Neural progenitor cell (in vitro differentiated cells): ENCODE measurements at regions not wholly inside any gene's neighbourhood (a gene's known extent, or its start where the extent isn't known, plus 50 kb on each side); places are given as distances from the start of the nearest gene placed in this dataset.

Experiments
- DNase-seq: peaks from one replicate; pipeline ENCODE4 v3.0.0-alpha.2; 2016; ENCODE audit warnings: low spot score
- H2AFZ ChIP-seq: fragments of 200-600 bp; sonication (generic); replicated peaks from 2 replicates; pipeline ENCODE4 v1.6.1; 2016; ENCODE audit warnings: antibody characterized with exemption
- H3F3A ChIP-seq: fragments of 200-600 bp; sonication (generic); 2 replicates; pipeline ENCODE4 v1.6.1; 2016; ENCODE audit warnings: antibody characterized with exemption, low read depth
- H3K27ac ChIP-seq: fragments of 200-600 bp; sonication (generic); 2 replicates; pipeline ENCODE4 v1.5.1; 2016; ENCODE audit warnings: mild to moderate bottlenecking
- H3K27me3 ChIP-seq: fragments of 200-600 bp; sonication (generic); 2 replicates; pipeline ENCODE4 v1.6.1; 2016; ENCODE audit warnings: mild to moderate bottlenecking, moderate library complexity
- H3K36me3 ChIP-seq: fragments of 200-600 bp; sonication (generic); 2 replicates; pipeline ENCODE4 v1.5.1; 2016
- H3K4me1 ChIP-seq: fragments of 200-600 bp; sonication (generic); 2 replicates; pipeline ENCODE4 v1.6.1; 2016; ENCODE audit warnings: mixed run types
- H3K4me2 ChIP-seq: fragments of 200-600 bp; sonication (generic); 2 replicates; pipeline ENCODE4 v1.6.1; 2016
- H3K4me3 ChIP-seq: fragments of 200-600 bp; sonication (generic); 2 replicates; pipeline ENCODE4 v1.5.1; 2016
- H3K79me2 ChIP-seq: fragments of 200-600 bp; sonication (generic); 2 replicates; pipeline ENCODE4 v1.6.1; 2016; ENCODE audit warnings: low read depth
- H3K9ac ChIP-seq: fragments of 200-600 bp; sonication (generic); 2 replicates; pipeline ENCODE4 v1.6.1; 2016
- H3K9me3 ChIP-seq: fragments of 200-600 bp; sonication (generic); 2 replicates; pipeline ENCODE4 v1.5.1; 2016; ENCODE audit warnings: low read depth
- H4K20me1 ChIP-seq: fragments of 200-600 bp; sonication (generic); 2 replicates; pipeline ENCODE4 v1.6.1; 2016; ENCODE audit warnings: low read depth
- H3K27ac Mint-ChIP-seq: 3 replicates; pipeline ENCODE4 v1.8.0; 2021; ENCODE audit warnings: mixed read lengths
- H3K27me3 Mint-ChIP-seq: 2 replicates; pipeline ENCODE4 v1.8.0; 2022; ENCODE audit warnings: low read depth, mild to moderate bottlenecking, inconsistent platforms, moderate library complexity, mixed read lengths; ENCODE audit not compliant: insufficient read depth
- H3K36me3 Mint-ChIP-seq: 3 replicates; pipeline ENCODE4 v1.8.0; 2021; ENCODE audit warnings: mixed read lengths
- H3K4me1 Mint-ChIP-seq: 3 replicates; pipeline ENCODE4 v1.8.0; 2021; ENCODE audit warnings: mixed read lengths
- H3K4me3 Mint-ChIP-seq: 3 replicates; pipeline ENCODE4 v1.8.0; 2021; ENCODE audit warnings: mild to moderate bottlenecking, moderate library complexity, mixed read lengths
- H3K9me3 Mint-ChIP-seq: 3 replicates; pipeline ENCODE4 v1.8.0; 2020; ENCODE audit warnings: mixed read lengths
- EZH2 ChIP-seq: fragments of 200-600 bp; sonication (generic); IDR thresholded peaks from 2 replicates; pipeline ENCODE4 v1.6.1; 2017; ENCODE audit warnings: antibody characterized with exemption, mild to moderate bottlenecking, moderate library complexity
- EZH2phosphoT487 ChIP-seq: fragments of 200-600 bp; sonication (generic); IDR thresholded peaks from 2 replicates; pipeline ENCODE4 v1.6.1; 2017; ENCODE audit warnings: antibody characterized with exemption
- TF ChIP-seq, protein P1 (sequence below): fragments of 200-600 bp; sonication (generic); IDR thresholded peaks from 2 replicates; pipeline ENCODE4 v1.5.1; 2017; ENCODE audit warnings: antibody characterized with exemption, mild to moderate bottlenecking

- Mint-ChIP-seq H3K36me3 (no peaks in the 10 kb centered on the region), H3K4me3 (no peak overlapping the region), H3K9me3 (peaks cover 7% of the 10 kb centered on the region), H3K27me3 (no peaks in the 10 kb centered on the region), H3K27ac (no peak overlapping the region), H3K4me1 (no peaks in the 10 kb centered on the region)
- Histone ChIP-seq H3K36me3 (no peaks in the 10 kb centered on the region), H3K79me2 (no peaks in the 10 kb centered on the region), H3K4me3 (no peak overlapping the region), H4K20me1 (no peaks in the 10 kb centered on the region), H3F3A (no peaks in the 10 kb centered on the region), H2AFZ (no peak overlapping the region), H3K27ac (no peak overlapping the region), H3K9ac (no peak overlapping the region), H3K27me3 (peaks cover 8% of the 10 kb centered on the region), H3K4me1 (no peaks in the 10 kb centered on the region), H3K4me2 (no peak overlapping the region), H3K9me3 (peaks cover 2% of the 10 kb centered on the region)
- no peak for TF ChIP-seq EZH2
- no peak for TF ChIP-seq EZH2phosphoT487
- TF ChIP-seq, protein P1, sequence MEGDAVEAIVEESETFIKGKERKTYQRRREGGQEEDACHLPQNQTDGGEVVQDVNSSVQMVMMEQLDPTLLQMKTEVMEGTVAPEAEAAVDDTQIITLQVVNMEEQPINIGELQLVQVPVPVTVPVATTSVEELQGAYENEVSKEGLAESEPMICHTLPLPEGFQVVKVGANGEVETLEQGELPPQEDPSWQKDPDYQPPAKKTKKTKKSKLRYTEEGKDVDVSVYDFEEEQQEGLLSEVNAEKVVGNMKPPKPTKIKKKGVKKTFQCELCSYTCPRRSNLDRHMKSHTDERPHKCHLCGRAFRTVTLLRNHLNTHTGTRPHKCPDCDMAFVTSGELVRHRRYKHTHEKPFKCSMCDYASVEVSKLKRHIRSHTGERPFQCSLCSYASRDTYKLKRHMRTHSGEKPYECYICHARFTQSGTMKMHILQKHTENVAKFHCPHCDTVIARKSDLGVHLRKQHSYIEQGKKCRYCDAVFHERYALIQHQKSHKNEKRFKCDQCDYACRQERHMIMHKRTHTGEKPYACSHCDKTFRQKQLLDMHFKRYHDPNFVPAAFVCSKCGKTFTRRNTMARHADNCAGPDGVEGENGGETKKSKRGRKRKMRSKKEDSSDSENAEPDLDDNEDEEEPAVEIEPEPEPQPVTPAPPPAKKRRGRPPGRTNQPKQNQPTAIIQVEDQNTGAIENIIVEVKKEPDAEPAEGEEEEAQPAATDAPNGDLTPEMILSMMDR: no peak
- no peak for DNase-seq
These were observed 64.4 kb upstream of the COL21A1 start for GRCh38 chr6:56311533-56312448.

GRCh38 chr6:56311061-56311460 is 63.7 kb upstream of the COL21A1 start:
- Histone ChIP-seq H4K20me1 (no peaks in the 10 kb centered on the region), H2AFZ (no peak overlapping the region), H3K9me3 (peaks cover 2% of the 10 kb centered on the region), H3K4me1 (no peaks in the 10 kb centered on the region), H3K27ac (no peak overlapping the region), H3K27me3 (peaks cover 8% of the 10 kb centered on the region), H3K4me2 (no peak overlapping the region), H3K36me3 (no peaks in the 10 kb centered on the region), H3K4me3 (no peak overlapping the region), H3F3A (no peaks in the 10 kb centered on the region), H3K79me2 (no peaks in the 10 kb centered on the region), H3K9ac (no peak overlapping the region)
- Mint-ChIP-seq H3K27me3 (no peaks in the 10 kb centered on the region), H3K36me3 (no peaks in the 10 kb centered on the region), H3K4me3 (no peak overlapping the region), H3K4me1 (no peaks in the 10 kb centered on the region), H3K9me3 (peaks cover 7% of the 10 kb centered on the region), H3K27ac (no peak overlapping the region)
- TF ChIP-seq EZH2phosphoT487 (no peak), EZH2 (no peak)
- TF ChIP-seq, protein P1: no peak
- no peak for DNase-seq

DNA sequence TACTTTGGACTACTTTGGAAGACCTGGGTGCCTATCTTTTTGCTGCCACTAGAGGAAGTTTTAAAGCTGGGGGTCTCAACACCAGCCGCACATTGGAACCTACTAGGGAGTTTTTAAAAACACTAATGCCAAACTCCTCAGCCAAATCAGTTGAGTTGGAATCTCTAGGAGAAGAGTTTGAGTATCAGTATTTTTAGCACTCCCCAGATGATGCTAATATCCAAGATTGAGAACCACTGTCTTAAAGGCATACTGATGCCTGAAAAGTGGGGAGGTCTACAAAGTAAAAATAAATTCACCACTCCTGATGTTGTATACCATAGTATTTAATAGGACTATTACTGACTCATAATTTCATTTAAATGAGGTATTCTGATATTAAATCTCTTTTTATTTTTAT is 62.9 kb upstream of the COL21A1 start:
- Mint-ChIP-seq H3K4me1 (no peaks in the 10 kb centered on the region), H3K27ac (no peak overlapping the region)
- no peak for DNase-seq

More for the DNA sequence above, 62.9 kb upstream of the COL21A1 start:
- no peak overlapping the region for H3K27ac ChIP-seq
- H3F3A ChIP-seq: no peaks in the 10 kb centered on the region
- no peak for TF ChIP-seq EZH2phosphoT487
- no peak for TF ChIP-seq EZH2
- TF ChIP-seq, protein P1: no peak
- peaks cover 2% of the 10 kb centered on the region for H3K9me3 ChIP-seq
- H3K36me3 ChIP-seq: no peaks in the 10 kb centered on the region
- Mint-ChIP-seq H3K4me3 (no peak overlapping the region), H3K9me3 (peaks cover 7% of the 10 kb centered on the region), H3K36me3 (no peaks in the 10 kb centered on the region), H3K27me3 (no peaks in the 10 kb centered on the region)
- no peak overlapping the region for H3K4me2 ChIP-seq
- H3K4me1 ChIP-seq: no peaks in the 10 kb centered on the region
- no peak overlapping the region for H3K9ac ChIP-seq
- no peak overlapping the region for H2AFZ ChIP-seq
- no peak overlapping the region for H3K4me3 ChIP-seq
- peaks cover 8% of the 10 kb centered on the region for H3K27me3 ChIP-seq
- no peaks in the 10 kb centered on the region for H3K79me2 ChIP-seq
- no peaks in the 10 kb centered on the region for H4K20me1 ChIP-seq
